ENCODE measurements at regions not wholly inside any gene's neighbourhood (a gene's known extent, or its start where the extent isn't known, plus 50 kb on each side); places are given as distances from the start of the nearest gene placed in this dataset.
"Not testable (repeated sequence)": the region's sequence is repeated elsewhere in the genome, so short reads cannot be mapped to it uniquely, and the experiment has no call there.

DNA sequence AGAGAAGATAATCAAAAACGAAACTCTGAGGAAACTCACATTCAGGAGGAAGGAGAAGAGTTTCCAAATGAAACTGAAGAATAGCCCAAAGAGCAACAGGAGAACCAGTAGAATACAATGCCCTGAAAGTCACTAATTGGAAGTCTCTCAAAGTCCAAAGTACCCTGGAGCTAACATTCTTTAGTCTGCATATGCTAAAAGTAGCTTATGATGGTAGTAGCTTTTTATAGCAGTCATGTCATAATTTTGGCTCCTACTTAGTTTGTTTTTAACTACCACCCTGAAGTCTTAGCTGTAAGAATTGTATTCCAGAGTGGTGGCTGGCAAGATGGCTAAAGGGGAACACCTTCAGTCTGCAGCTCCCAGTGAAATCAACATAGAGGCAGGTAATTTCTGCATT is 100.3 kb upstream of the FGF16 start:
- Histone ChIP-seq H3K9me3 (ENCODE audit: control insufficient read depth in 1 of 2, low read length in 2 of 2) (no peaks in the 10 kb centered on the region), H3K9ac (ENCODE audit: low read depth in 1 of 2, low read length in 2 of 2) (no peak overlapping the region), H3K27me3 (ENCODE audit: control insufficient read depth in 1 of 2, insufficient read depth in 2 of 2, low read length in 2 of 2) (no peaks in the 10 kb centered on the region), H3K4me1 (ENCODE audit: control insufficient read depth in 1 of 2, insufficient read depth in 2 of 2, low read length in 2 of 2) (no peaks in the 10 kb centered on the region), H3K27ac (ENCODE audit: low read depth, low read length) (no peak overlapping the region), H3K4me3 (ENCODE audit: low read depth in 1 of 2, low read length in 2 of 2) (no peak overlapping the region), H3K36me3 (ENCODE audit: control insufficient read depth in 1 of 2, insufficient read depth in 2 of 2, low read length in 2 of 2) (no peaks in the 10 kb centered on the region)

DNA sequence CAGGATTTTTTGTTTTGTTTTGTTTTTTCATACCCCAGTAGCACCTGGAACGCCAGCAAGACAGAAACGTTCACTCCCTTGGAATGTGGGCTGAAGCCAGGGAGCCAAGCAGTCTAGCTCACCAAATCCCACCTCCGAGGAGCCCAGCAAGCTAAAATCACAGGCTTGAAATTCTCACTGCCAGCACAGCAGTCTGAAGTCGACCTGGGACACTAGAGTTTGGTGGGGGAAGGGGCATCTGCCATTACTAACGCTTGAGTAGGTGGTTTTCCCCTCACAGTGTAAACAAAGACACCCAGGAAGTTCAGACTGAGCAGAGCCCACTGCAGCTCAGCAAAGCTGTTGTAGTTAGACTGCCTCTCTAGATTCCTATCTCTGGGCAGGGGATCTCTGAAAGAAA is 99.6 kb upstream of the FGF16 start:
- Histone ChIP-seq H3K36me3 (ENCODE audit: control insufficient read depth in 1 of 2, insufficient read depth in 2 of 2, low read length in 2 of 2) (no peaks in the 10 kb centered on the region), H3K4me3 (ENCODE audit: low read depth in 1 of 2, low read length in 2 of 2) (no peak overlapping the region), H3K4me1 (ENCODE audit: control insufficient read depth in 1 of 2, insufficient read depth in 2 of 2, low read length in 2 of 2) (no peaks in the 10 kb centered on the region), H3K27ac (ENCODE audit: low read depth, low read length) (no peak overlapping the region), H3K9ac (ENCODE audit: low read depth in 1 of 2, low read length in 2 of 2) (no peak overlapping the region), H3K27me3 (ENCODE audit: control insufficient read depth in 1 of 2, insufficient read depth in 2 of 2, low read length in 2 of 2) (no peaks in the 10 kb centered on the region), H3K9me3 (ENCODE audit: control insufficient read depth in 1 of 2, low read length in 2 of 2) (no peaks in the 10 kb centered on the region)

DNA sequence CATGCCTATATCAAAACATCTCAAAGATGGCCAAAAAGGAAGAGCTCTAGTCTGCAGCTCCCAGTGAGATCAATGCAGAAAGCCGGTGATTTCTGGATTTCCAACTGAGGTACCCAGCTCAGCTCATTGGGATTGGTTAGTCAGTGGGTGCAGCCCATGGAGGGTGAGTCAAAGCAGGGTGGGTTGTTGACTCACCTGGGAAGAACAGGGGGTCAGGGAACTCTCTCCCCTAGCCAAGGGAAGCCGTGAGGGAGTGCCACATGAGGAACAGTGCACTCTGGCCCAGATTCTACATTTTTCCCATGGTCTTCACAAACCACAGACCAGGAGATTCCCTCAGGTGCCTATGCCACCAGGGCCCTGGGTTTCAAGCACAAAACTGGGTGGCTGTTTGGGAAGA is 57.3 kb upstream of the FGF16 start:
- Histone ChIP-seq H3K4me3 (ENCODE audit: low read depth in 1 of 2, low read length in 2 of 2) (no peak overlapping the region), H3K27ac (ENCODE audit: low read depth, low read length) (no peak overlapping the region), H3K9me3 (ENCODE audit: control insufficient read depth in 1 of 2, low read length in 2 of 2) (no peaks in the 10 kb centered on the region), H3K4me1 (ENCODE audit: control insufficient read depth in 1 of 2, insufficient read depth in 2 of 2, low read length in 2 of 2) (no peaks in the 10 kb centered on the region), H3K27me3 (ENCODE audit: control insufficient read depth in 1 of 2, insufficient read depth in 2 of 2, low read length in 2 of 2) (no peaks in the 10 kb centered on the region), H3K36me3 (ENCODE audit: control insufficient read depth in 1 of 2, insufficient read depth in 2 of 2, low read length in 2 of 2) (no peaks in the 10 kb centered on the region), H3K9ac (ENCODE audit: low read depth in 1 of 2, low read length in 2 of 2) (no peak overlapping the region)

DNA sequence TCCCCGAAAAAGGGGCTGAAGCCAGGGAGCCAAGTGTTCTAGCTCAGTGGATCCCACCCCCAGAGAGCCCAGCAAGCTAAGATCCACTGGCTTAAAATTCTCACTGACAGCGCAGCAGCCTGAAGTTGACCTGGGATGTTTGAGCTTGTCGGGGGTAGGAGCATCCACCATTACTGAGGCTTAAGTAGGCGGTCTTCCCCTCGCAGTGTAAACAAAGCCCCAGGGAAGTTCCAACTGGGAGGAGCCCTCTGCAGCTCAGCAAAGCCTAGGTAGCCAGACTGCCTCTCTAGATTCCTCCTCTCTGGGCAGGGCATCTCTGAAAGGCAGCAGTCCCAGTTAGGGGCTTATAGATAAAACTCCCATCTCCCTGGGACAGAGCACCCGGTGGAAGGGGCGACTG is 56.8 kb upstream of the FGF16 start:
- not testable (repeated sequence) for H3K4me3 ChIP-seq (ENCODE audit: low read depth in 1 of 2, low read length in 2 of 2); H3K36me3 ChIP-seq (ENCODE audit: control insufficient read depth in 1 of 2, insufficient read depth in 2 of 2, low read length in 2 of 2); H3K9ac ChIP-seq (ENCODE audit: low read depth in 1 of 2, low read length in 2 of 2); H3K4me1 ChIP-seq (ENCODE audit: control insufficient read depth in 1 of 2, insufficient read depth in 2 of 2, low read length in 2 of 2); H3K27ac ChIP-seq (ENCODE audit: low read depth, low read length); H3K27me3 ChIP-seq (ENCODE audit: control insufficient read depth in 1 of 2, insufficient read depth in 2 of 2, low read length in 2 of 2); H3K9me3 ChIP-seq (ENCODE audit: control insufficient read depth in 1 of 2, low read length in 2 of 2)

DNA sequence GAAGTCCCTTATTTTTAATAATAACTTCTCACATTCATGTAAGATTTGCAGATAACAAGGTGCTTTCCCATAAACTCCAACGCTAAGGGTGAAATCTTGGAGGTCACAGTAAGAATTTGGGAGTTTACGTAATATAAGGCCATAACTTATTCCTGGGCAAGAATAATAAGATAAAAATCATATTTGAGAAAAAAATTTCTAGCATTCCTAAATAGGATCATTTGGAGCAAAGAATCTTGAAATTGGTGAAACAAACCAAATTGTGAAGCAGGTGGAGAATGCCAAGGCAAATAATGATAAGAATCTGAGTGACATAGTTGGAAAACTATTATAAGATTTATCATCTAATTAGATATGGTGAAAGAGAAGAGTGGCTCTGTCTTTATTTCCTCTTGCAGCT is 50.4 kb upstream of the FGF16 start:
- H3K27me3 ChIP-seq (ENCODE audit: control insufficient read depth in 1 of 2, insufficient read depth in 2 of 2, low read length in 2 of 2) = no peaks in the 10 kb centered on the region
- H3K4me1 ChIP-seq (ENCODE audit: control insufficient read depth in 1 of 2, insufficient read depth in 2 of 2, low read length in 2 of 2) = no peaks in the 10 kb centered on the region
- no peak overlapping the region for H3K4me3 ChIP-seq (ENCODE audit: low read depth in 1 of 2, low read length in 2 of 2)
- H3K36me3 ChIP-seq (ENCODE audit: control insufficient read depth in 1 of 2, insufficient read depth in 2 of 2, low read length in 2 of 2) = no peaks in the 10 kb centered on the region
- no peak overlapping the region for H3K27ac ChIP-seq (ENCODE audit: low read depth, low read length)
- no peaks in the 10 kb centered on the region for H3K9me3 ChIP-seq (ENCODE audit: control insufficient read depth in 1 of 2, low read length in 2 of 2)
- no peak overlapping the region for H3K9ac ChIP-seq (ENCODE audit: low read depth in 1 of 2, low read length in 2 of 2)

All from duodenal mucosa (tissue), 2 donors.